ENCODE measurements at regions not wholly inside any gene's neighbourhood (a gene's known extent, or its start where the extent isn't known, plus 50 kb on each side); places are given as distances from the start of the nearest gene placed in this dataset.

- no peak for DNase-seq (ENCODE audit: low spot score)
- in situ Hi-C loops (cut with MboI; ENCODE audit: low pct_unique_long_range_greater_than_20kb, low sequenced_read_pairs, unreplicated experiment), result no loop called here
- TF ChIP-seq, protein P1, sequence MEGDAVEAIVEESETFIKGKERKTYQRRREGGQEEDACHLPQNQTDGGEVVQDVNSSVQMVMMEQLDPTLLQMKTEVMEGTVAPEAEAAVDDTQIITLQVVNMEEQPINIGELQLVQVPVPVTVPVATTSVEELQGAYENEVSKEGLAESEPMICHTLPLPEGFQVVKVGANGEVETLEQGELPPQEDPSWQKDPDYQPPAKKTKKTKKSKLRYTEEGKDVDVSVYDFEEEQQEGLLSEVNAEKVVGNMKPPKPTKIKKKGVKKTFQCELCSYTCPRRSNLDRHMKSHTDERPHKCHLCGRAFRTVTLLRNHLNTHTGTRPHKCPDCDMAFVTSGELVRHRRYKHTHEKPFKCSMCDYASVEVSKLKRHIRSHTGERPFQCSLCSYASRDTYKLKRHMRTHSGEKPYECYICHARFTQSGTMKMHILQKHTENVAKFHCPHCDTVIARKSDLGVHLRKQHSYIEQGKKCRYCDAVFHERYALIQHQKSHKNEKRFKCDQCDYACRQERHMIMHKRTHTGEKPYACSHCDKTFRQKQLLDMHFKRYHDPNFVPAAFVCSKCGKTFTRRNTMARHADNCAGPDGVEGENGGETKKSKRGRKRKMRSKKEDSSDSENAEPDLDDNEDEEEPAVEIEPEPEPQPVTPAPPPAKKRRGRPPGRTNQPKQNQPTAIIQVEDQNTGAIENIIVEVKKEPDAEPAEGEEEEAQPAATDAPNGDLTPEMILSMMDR (IDR thresholded peaks at IDR 0.05; ENCODE audit: extremely low read depth, insufficient read depth, missing control alignments), result no peak
These were observed 429.9 kb downstream of the ADGRL2 start for GRCh38 chr1:82230667-82231066.

GRCh38 chr1:82227306-82228095, 426.8 kb downstream of the ADGRL2 start:
- no peak for DNase-seq (ENCODE audit: low spot score)
- in situ Hi-C loops (cut with MboI; ENCODE audit: low pct_unique_long_range_greater_than_20kb, low sequenced_read_pairs, unreplicated experiment), result no loop called here
- TF ChIP-seq, protein P1 (IDR thresholded peaks at IDR 0.05; ENCODE audit: extremely low read depth, insufficient read depth, missing control alignments), result no peak

DNA sequence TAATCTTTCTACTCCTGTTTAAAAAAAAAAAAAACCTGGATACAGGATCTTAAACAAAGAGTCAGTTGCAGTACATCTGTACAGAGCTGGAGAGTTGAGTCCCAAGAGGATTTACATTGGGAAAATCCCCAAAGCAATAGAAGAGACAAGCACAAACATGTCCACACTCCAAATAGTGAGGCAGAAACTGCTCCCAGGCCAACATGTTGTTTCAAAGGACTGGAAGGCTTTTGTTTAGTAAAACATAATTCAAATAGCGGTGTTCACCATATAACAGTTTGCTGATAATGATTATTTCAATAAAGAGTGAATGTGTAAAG, 425.4 kb downstream of the ADGRL2 start:
- TF ChIP-seq, protein P1 (IDR thresholded peaks at IDR 0.05; ENCODE audit: extremely low read depth, insufficient read depth, missing control alignments), result no peak
- DNase-seq (ENCODE audit: low spot score), result no peak
- in situ Hi-C loops (cut with MboI; ENCODE audit: low pct_unique_long_range_greater_than_20kb, low sequenced_read_pairs, unreplicated experiment), result no loop called here

DNA sequence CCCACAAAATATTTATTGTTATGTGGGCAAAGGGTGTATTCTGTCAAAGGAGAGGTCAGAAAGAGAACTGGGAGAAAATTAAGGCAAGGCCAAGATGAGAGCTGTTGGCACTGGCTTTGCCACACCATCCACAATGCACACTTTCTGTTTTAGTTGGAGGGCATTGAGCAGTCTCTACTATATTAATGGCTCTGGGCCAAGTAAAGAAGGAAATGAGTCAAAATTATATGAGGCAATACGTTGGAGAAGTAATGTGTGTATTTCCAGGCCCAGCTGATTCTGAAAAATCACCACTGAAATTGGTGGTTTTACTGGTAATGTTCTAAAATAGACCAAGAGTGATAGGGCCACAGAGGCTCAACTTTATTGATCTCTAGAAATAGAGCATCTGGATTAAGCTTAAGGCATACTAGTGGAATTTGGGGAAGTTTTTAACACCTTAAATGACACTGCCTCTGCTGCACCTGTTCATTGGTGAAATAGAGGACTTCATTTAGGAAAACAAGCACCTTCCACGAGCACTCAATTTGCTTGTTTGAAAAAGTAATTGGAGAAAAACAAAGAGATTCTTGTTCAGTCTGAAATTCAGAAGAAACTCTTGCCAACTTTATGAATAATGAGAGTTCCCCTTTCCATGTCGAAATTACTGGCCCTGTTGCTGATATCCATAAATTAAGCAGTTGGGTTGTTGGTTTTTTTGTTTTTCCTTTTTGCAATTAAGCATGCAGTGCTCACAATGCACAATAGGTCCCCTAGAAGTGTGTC, 424.9 kb downstream of the ADGRL2 start:
- TF ChIP-seq, protein P1 (IDR thresholded peaks at IDR 0.05; ENCODE audit: extremely low read depth, insufficient read depth, missing control alignments), result no peak
- no peak for DNase-seq (ENCODE audit: low spot score)
- in situ Hi-C loops (cut with MboI; ENCODE audit: low pct_unique_long_range_greater_than_20kb, low sequenced_read_pairs, unreplicated experiment), result no loop called here

DNA sequence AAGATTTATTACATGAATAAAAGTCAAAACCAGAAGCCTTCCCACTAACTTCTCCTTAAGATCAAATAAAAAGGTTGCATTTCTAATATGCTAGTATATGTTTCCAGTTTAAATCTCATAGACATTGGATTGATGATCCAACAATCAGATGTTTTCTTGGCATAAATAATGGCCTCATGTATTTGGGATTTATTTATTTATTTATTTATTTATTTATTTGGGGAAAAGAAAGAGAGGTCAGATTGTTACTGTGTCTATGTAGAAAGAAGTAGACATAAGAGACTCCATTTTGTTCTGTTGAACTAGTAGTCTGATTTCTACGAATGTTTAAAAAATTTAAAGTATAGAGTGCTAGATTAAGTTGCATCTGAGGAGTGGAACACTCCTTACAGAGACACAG, 422.4 kb downstream of the ADGRL2 start:
- TF ChIP-seq, protein P1 (IDR thresholded peaks at IDR 0.05; ENCODE audit: extremely low read depth, insufficient read depth, missing control alignments), result no peak
- DNase-seq (ENCODE audit: low spot score), result no peak
- in situ Hi-C loops (cut with MboI; ENCODE audit: low pct_unique_long_range_greater_than_20kb, low sequenced_read_pairs, unreplicated experiment), result no loop called here

DNA sequence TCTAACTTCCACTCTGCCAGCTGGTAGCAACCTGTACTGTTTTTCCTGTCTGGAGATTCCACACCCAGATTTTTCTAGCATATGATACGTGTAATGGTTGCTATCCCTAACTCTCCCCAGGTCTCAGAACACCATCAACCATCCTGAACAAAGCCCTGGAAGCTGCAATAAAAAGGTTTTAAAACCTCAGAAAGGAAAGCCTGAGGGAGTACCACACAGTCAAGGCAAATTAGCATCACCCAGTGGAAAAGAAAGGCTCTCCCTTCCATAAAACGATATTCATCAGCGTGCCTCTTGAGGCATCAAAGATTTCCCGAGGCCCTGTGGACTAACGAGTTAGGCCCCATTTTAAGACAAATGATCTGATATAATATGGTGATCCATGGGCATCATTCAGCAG, 421.0 kb downstream of the ADGRL2 start:
- TF ChIP-seq, protein P1 (IDR thresholded peaks at IDR 0.05; ENCODE audit: extremely low read depth, insufficient read depth, missing control alignments), result no peak
- in situ Hi-C loops (cut with MboI; ENCODE audit: low pct_unique_long_range_greater_than_20kb, low sequenced_read_pairs, unreplicated experiment), result no loop called here
- no peak for DNase-seq (ENCODE audit: low spot score)

All from GM13977 (cell line).